ENCODE measurements at regions not wholly inside any gene's neighbourhood (a gene's known extent, or its start where the extent isn't known, plus 50 kb on each side); places are given as distances from the start of the nearest gene placed in this dataset.

DNA sequence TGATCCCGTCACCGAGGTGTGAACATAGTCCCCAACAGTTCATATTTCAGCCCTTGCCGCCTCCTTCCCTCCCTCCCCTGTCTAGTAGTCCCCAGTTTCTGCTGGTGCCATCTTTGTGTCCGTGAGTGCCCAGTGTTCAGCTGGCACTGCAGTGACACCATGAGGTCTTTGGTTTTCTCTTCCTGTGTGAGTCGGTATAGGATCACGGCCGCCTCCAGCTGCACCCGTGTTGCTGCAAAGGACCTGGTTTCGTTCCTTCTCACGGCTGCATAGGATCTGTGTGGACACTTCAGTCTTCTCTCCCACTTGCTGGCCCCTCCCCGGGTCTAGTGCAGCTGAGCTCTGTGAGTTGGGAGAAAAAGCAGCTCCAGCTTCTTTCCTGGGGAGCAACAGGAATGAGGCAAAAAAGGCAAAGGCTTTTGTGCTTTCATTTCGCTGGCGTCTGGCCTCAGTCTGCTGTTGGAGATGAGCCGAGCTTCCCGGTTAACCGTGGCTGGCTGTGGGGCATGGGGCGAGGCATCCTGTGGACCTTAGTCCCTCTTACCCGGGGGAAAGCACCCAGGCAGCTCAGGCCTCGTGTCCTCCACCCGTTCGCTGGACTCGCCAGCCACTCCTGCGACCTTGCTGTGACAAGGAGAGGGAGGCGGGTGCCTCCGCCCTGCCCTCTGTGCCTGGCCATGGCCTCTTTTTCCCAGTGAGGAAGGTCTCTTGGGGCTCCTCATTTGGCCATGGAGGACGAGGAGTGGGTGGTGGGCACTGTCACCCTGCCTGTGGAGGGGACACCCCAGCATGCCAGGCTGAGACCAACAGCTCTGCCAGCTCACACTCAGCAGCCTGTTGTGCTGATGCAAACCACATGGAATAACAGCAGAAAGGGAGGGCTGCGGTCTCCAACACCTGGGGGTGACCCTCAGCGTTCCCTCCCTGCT lies 196.5 kb downstream of the TEX29 start:
- Histone ChIP-seq H3K4me3 (no peak overlapping the region), H3K36me3 (no peaks in the 10 kb centered on the region), H3K27me3 (peaks cover 0 to 74% of the 10 kb centered on the region in 2 donors), H3K27ac (no peak overlapping the region), H3K4me1 (no peaks in the 10 kb centered on the region), H3K9me3 (no peaks in the 10 kb centered on the region)
- intact Hi-C loops (cut with DNase I), result no loop called here
- peak in 1 of 4 donors; percentile 73 for DNase-seq
- TF ChIP-seq, protein P1, sequence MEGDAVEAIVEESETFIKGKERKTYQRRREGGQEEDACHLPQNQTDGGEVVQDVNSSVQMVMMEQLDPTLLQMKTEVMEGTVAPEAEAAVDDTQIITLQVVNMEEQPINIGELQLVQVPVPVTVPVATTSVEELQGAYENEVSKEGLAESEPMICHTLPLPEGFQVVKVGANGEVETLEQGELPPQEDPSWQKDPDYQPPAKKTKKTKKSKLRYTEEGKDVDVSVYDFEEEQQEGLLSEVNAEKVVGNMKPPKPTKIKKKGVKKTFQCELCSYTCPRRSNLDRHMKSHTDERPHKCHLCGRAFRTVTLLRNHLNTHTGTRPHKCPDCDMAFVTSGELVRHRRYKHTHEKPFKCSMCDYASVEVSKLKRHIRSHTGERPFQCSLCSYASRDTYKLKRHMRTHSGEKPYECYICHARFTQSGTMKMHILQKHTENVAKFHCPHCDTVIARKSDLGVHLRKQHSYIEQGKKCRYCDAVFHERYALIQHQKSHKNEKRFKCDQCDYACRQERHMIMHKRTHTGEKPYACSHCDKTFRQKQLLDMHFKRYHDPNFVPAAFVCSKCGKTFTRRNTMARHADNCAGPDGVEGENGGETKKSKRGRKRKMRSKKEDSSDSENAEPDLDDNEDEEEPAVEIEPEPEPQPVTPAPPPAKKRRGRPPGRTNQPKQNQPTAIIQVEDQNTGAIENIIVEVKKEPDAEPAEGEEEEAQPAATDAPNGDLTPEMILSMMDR (IDR thresholded peaks at IDR 0.05), result no peak
- no peak for ATAC-seq

DNA sequence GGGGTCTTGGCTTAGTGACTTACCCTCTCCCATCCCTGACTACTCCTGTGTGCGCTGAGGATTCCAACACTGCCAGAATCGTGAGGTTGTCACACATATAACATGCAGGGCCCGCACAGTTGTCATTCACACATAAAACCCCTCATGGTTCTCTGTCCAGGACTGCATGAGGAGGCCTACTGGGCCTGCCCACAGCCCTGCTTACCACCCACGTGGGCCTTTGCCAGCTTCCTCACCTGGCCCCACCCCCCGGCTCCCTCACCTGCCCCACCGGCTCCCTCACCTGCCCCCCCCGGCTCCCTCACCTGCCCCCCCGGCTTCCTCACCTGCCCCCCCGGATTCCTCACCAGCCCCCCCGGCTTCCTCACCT lies 197.2 kb downstream of the TEX29 start:
- Histone ChIP-seq H3K9me3 (no peaks in the 10 kb centered on the region), H3K4me3 (no peak overlapping the region), H3K27me3 (peaks cover 0 to 73% of the 10 kb centered on the region in 2 donors), H3K36me3 (no peaks in the 10 kb centered on the region), H3K4me1 (no peaks in the 10 kb centered on the region), H3K27ac (no peak overlapping the region)
- no peak for DNase-seq
- intact Hi-C loops (cut with DNase I), result no loop called here
- ATAC-seq, result no peak
- TF ChIP-seq, protein P1 (IDR thresholded peaks at IDR 0.05), result no peak

DNA sequence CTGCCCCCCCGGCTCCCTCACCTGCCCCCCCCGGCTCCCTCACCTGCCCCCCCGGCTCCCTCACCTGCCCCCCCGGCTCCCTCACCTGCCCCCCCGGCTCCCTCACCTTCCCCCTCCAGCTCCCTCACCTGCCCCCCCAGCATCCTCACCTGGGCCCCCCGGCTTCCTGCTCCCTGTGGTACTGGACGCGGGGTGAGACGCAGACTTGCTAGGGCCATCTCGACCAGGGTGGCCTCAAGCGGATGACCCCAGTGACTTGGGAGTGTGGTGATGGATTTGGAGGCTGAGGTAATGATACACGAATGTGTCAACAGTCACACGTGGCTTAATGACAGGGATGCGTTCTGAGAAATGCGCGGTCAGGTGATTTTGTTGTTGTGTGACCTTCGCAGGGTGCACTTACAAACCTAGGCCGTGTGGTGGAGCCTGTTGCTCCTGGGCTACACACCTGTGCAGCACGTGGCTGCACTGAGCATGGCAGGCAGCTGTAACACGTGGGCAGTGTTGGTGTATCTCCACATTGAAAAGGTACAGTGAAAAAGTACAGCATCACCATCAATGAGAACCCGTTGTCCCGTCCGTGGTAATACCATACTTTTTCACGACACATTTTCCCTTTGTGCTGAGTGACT lies 197.8 kb downstream of the TEX29 start:
- ATAC-seq (no peak), DNase-seq (peak in 1 of 4 donors; percentile 57)
- Histone ChIP-seq H3K27me3 (peaks cover 0 to 66% of the 10 kb centered on the region in 2 donors), H3K27ac (no peak overlapping the region), H3K36me3 (no peaks in the 10 kb centered on the region), H3K4me3 (no peak overlapping the region), H3K9me3 (no peaks in the 10 kb centered on the region), H3K4me1 (no peaks in the 10 kb centered on the region)
- TF ChIP-seq, protein P1 (IDR thresholded peaks at IDR 0.05), result no peak
- intact Hi-C loops (cut with DNase I), result no loop called here

DNA sequence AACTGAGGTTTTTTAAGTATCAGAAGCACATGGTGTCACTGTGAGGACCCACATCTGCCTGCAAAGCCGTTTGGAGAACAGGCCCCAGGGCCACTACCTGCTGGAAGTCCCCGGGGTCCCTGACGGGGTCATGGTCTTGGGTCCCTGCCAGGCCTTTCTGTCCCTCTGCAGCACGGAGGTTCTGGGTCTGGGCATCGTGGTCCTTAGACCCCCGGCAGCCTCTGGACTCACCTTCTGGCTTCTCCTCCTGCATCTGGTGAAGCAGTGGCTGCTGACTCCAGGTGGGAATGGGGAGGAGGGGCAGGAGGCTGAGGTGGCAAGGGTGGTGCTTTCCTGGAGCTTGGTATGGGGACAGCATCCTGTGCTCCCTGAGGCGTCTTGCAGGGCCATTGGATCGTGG lies 198.6 kb downstream of the TEX29 start:
- Histone ChIP-seq H3K9me3 (no peaks in the 10 kb centered on the region), H3K36me3 (no peaks in the 10 kb centered on the region), H3K4me3 (no peak overlapping the region), H3K4me1 (no peaks in the 10 kb centered on the region), H3K27me3 (peaks cover 0 to 59% of the 10 kb centered on the region in 2 donors), H3K27ac (no peak overlapping the region)
- intact Hi-C loops (cut with DNase I), result no loop called here
- ATAC-seq (no peak), DNase-seq (peak in 1 of 4 donors; percentile 39)
- TF ChIP-seq, protein P1 (IDR thresholded peaks at IDR 0.05), result no peak

DNA sequence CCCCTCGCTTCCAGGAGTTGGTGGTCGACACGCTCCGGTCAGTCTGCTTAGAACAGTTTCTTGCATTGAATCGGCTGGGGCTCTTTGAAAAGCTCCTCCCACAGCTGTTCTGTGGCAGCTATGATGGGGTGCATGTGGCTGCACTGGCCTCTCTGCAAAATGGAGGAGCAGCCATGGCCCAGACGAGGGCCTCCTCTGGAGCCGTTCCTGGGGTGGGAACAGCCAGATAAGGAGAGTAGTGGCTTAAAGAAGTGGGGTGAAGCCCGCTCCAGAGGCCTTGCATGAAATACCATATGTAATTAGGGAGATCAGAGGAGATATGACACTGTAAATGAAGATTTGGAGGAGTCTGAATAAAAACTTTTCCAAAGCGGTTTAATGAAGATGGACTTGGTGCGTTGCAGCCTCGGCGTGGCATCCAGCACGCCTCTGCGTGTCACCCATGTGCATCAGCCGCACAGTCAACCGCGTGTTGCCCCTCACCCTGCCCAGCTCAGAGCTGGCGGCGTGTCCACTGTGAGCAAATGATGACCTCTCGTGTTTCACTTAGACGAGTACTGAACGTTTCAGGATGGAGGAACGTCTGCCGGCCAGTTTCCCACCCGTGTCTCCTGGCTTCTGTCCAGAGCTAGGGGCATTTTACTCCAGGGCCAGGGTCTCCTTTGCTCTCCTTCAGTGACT lies 199.2 kb downstream of the TEX29 start:
- TF ChIP-seq, protein P1 (IDR thresholded peaks at IDR 0.05), result no peak
- ATAC-seq (no peak), DNase-seq (peak in 1 of 4 donors; percentile 65)
- Histone ChIP-seq H3K27me3 (peaks cover 0 to 53% of the 10 kb centered on the region in 2 donors), H3K4me3 (no peak overlapping the region), H3K4me1 (no peaks in the 10 kb centered on the region), H3K9me3 (no peaks in the 10 kb centered on the region), H3K27ac (no peak overlapping the region), H3K36me3 (no peaks in the 10 kb centered on the region)
- intact Hi-C loops (cut with DNase I), result no loop called here

All from left lung (tissue), 4 donors.